ENCODE measurements at regions not wholly inside any gene's neighbourhood (a gene's known extent, or its start where the extent isn't known, plus 50 kb on each side); places are given as distances from the start of the nearest gene placed in this dataset.

DNA sequence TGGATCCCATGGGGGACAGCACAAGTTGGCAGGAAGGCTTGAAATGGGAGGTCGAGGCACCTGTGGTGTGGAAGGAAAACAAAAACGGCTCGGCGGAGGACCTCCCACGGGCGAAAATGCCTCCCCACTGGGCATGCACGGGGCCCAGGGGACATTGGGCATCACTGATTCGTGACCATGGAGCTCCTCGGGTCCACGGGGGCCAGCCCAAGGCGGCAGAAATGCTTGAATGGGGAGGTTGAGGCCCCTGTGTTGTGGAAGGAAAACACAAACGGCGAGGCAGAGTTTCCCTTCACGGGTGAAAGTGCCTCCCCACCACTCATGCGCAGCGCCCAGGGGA is 376.0 kb downstream of the ALG10 start:
- Histone ChIP-seq H3K4me3 (no peak overlapping the region), H3K4me1 (no peaks in the 10 kb centered on the region), H3K27ac (no peak overlapping the region), H3K27me3 (no peaks in the 10 kb centered on the region), H3K9me3 (no peaks in the 10 kb centered on the region), H3K36me3 (no peaks in the 10 kb centered on the region)
- 7% methylated on average over 2 of the region's 16 CpGs for WGBS (ENCODE audit: insufficient coverage, low coverage, low lambda C conversion rate, missing lambda C conversion rate)
- intact Hi-C loops (cut with DNase I): no loop called here
- DNase-seq: peak; percentile 8 to 28 (median 20)
- ATAC-seq: no peak
- TF ChIP-seq CTCF (IDR thresholded peaks at IDR 0.05) (no peak), POLR2A (IDR thresholded peaks at IDR 0.05) (no peak)

DNA sequence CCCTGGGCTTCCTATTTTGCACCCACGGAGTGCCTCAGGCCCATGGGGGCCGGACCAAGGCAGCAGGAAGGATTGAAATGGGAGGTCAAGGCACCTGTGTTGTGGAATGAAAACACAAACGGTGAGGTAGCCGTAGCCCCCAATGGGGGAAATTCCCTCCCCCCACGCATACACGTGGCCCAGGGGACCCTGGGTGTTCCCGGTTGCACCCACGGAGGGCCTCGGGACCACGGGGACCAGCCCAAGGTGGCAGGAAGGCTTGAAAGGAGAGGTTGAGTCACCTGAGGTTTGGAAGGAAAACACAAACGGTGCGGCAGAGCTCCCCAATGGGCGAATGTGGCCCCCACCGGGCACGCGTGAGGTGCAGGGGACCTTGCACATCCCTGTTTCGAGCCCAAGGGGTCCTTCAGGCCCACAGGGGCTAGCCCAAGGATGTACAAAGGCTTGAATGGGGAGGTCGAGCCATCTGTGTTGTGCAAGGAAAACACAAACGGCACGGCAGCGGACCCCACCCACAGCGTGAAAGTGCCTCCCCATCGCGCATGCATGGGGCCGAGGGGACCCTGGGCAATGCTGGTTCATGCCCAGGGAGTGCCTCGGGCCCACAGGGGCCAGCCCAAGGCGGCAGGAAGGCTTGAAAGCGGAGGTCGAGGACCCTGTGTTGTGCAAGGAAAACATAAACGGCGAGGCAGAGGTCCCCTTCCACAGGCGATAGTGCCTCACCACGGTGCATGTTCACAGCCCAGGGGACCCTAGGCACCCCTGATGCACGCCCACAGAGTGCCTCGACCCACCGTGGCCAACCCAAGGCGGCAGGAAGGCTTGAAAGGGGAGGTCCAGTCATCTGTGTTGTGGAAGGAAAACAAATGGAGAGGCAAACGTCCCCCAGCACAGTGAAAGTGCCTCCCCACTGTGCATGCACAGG is 376.7 kb downstream of the ALG10 start:
- TF ChIP-seq CTCF (IDR thresholded peaks at IDR 0.05) (no peak), POLR2A (IDR thresholded peaks at IDR 0.05) (no peak)
- no peaks in the 10 kb centered on the region for H3K36me3 ChIP-seq
- DNase-seq (peak; percentile 12 to 37 (median 27)), ATAC-seq (no peak)
- intact Hi-C loops (cut with DNase I): no loop called here
- no peak overlapping the region for H3K4me3 ChIP-seq
- no peaks in the 10 kb centered on the region for H3K9me3 ChIP-seq
- H3K27ac ChIP-seq: no peak overlapping the region
- H3K27me3 ChIP-seq: no peaks in the 10 kb centered on the region
- 37% methylated on average over 8 of the region's 38 CpGs for WGBS (ENCODE audit: insufficient coverage, low coverage, low lambda C conversion rate, missing lambda C conversion rate)
- H3K4me1 ChIP-seq: no peaks in the 10 kb centered on the region

DNA sequence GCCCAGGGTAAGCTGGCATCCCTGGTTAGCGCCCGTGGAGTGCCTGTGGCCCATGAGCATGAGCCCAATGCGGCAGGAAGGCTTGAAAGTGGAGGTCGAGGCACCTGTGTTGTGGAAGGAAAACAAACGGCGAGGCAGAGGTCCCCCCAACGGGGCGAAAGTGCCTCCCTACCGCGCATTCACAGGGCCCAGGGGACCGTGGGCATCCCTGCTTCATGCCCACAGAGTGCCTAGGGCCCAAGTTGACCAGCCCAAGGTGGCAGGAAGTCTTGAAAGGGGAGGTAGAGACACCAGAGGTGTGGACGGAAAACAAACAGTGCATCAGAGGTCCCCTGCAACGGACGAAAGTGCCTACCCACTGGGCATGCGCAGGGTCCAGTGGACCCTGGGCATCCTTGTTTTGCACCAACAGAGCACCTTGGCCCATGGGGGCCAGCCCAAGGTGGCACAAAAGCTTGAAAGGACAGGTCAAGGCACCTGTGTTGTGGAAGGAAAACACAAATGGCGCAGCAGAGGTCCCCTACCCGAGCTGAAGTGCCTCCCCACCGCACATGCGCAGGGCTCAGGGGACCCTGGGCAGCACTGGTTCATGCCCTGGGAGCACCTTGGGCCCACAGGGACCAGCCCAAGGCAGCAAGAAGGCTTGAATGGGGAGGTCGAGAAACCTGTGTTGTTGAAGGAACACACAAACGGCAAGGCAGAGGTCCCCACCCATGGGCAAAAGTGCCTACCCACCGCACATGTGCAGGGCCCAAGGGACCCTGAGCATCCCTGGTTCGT is 377.5 kb downstream of the ALG10 start:
- intact Hi-C loops (cut with DNase I): no loop called here
- Histone ChIP-seq H3K27ac (no peak overlapping the region), H3K4me1 (no peaks in the 10 kb centered on the region), H3K27me3 (no peaks in the 10 kb centered on the region), H3K4me3 (no peak overlapping the region), H3K36me3 (no peaks in the 10 kb centered on the region), H3K9me3 (no peaks in the 10 kb centered on the region)
- TF ChIP-seq CTCF (IDR thresholded peaks at IDR 0.05): no peak
- no peak for TF ChIP-seq POLR2A (IDR thresholded peaks at IDR 0.05)
- peak; percentile 11 to 31 (median 27) for DNase-seq
- WGBS (ENCODE audit: insufficient coverage, low coverage, low lambda C conversion rate, missing lambda C conversion rate): 65% methylated on average over 7 of the region's 23 CpGs
- ATAC-seq: no peak

DNA sequence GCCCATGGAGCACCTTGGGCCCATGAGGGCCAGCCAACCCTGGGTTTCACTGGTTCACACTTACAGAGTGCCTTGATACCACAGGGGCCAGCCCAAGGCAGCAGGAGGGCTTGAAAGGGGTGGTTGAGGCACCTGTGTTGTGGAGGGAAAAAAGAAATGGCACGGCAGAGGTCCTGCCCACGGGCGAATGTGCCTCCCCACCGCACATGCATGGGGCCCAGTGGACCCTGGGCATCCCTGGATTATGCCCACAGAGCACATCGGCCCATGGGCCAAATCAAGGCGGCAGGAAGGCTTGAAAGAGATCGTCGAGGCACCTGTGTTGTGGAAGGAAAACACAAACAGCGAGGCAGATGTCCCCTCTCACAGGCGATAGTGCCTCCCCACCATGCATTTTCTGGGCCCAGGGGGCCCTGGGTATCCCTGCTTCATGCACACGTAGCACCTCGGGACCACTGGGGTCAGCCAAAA is 378.1 kb downstream of the ALG10 start:
- TF ChIP-seq CTCF (IDR thresholded peaks at IDR 0.05) (no peak), POLR2A (IDR thresholded peaks at IDR 0.05) (no peak)
- no peaks in the 10 kb centered on the region for H3K9me3 ChIP-seq
- peak; percentile 8 to 42 (median 25) for DNase-seq
- no peaks in the 10 kb centered on the region for H3K27me3 ChIP-seq
- no peak overlapping the region for H3K27ac ChIP-seq
- 66% methylated on average over 11 of the region's 12 CpGs for WGBS (ENCODE audit: insufficient coverage, low coverage, low lambda C conversion rate, missing lambda C conversion rate)
- no peak overlapping the region for H3K4me3 ChIP-seq
- H3K36me3 ChIP-seq: no peaks in the 10 kb centered on the region
- H3K4me1 ChIP-seq: no peaks in the 10 kb centered on the region
- ATAC-seq: no peak
- intact Hi-C loops (cut with DNase I): no loop called here
